GM18870 (cell line): ENCODE measurements at regions not wholly inside any gene's neighbourhood (a gene's known extent, or its start where the extent isn't known, plus 50 kb on each side); places are given as distances from the start of the nearest gene placed in this dataset.
"Not testable (repeated sequence)": the region's sequence is repeated elsewhere in the genome, so short reads cannot be mapped to it uniquely, and the experiment has no call there.

Experiments
- ATAC-seq: cut with Tn5 transposase; IDR thresholded peaks from one replicate; pipeline ENCODE4 v1.9.1; 2021; ENCODE audit warnings: moderate library complexity; ENCODE audit not compliant: unreplicated experiment

- no peak for ATAC-seq
Observed at GRCh38 chr14:83133981-83134645, 1600.5 kb upstream of the SEL1L start.

- ATAC-seq = no peak
Observed at GRCh38 chr14:83140756-83141155, 1607.1 kb upstream of the SEL1L start.

- ATAC-seq = no peak
Observed at GRCh38 chr14:83147006-83147405, 1613.4 kb upstream of the SEL1L start.

GRCh38 chr14:83151571-83151970 lies 1617.9 kb upstream of the SEL1L start:
- ATAC-seq = no peak

DNA sequence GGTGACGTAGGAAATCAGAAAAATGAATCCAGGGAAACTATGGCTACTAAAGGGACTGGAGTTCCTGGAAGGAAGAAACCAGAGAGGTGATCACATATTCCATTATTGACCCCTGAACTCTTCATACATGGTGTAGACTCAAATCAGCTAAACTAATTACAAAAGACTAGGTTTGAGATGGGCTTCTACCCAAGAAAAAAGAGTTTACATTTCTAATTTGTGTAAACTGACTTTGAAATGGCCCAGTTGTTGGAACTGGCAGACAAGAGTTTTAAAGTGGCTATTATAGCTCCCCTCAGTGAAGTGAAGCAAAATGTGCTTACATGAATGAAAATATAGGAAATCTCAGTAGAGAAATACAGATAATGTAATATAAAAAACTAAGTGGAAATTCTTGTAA lies 1619.4 kb upstream of the SEL1L start:
- no peak for ATAC-seq

DNA sequence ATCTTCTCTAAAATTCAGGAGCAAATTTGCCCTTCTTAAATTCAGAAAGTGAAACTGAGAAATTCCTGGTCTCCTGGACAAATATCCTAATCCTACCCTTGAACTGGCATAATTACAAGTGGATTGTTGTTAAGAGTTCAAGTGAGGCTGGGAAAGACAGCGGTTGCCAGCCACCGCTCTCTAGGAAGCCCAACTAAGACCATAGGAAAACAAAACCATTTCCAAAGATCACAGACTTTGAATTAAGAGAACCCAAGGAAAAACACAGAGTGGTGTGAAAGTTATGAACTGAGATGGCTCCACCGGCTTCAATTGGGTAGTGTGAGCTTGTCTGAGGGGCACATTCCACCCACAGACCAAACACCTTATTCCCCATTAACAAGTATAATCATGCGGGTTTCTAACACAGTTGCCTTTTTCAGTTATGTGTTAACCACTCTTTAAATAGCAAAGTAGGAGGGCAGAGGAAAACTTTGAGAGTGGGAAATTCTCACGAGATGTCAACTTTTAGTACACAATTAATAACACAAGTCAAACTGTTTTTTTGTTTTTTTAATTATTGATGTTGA lies 1628.8 kb upstream of the SEL1L start:
- ATAC-seq = no peak

GRCh38 chr14:83163016-83163415 lies 1629.4 kb upstream of the SEL1L start:
- no peak for ATAC-seq

- ATAC-seq = no peak
Observed at GRCh38 chr14:83164016-83164415, 1630.4 kb upstream of the SEL1L start.

- no peak for ATAC-seq
Observed at GRCh38 chr14:83164591-83164990, 1630.9 kb upstream of the SEL1L start.

DNA sequence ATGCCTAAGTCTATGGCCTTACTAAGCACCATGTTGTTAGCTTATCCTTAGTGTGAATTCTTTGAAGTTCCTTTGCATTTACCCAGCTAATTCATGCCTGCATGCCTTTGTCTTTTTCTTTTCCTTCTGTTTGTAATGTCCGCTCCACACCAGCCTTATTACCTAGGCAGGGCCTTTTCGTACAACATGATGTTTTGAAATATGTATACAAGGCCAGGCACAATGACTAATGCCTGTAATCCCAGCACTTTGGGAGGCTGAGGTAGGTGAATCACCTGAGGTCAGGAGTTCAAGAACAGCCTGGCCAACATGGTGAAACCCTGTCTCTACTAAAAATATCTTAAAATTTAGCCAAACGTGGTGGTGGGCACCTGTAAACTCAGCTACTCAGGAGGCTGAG lies 1636.5 kb upstream of the SEL1L start:
- no peak for ATAC-seq

- no peak for ATAC-seq
Observed at GRCh38 chr14:83171761-83172160, 1638.1 kb upstream of the SEL1L start.

GRCh38 chr14:83172363-83172762 lies 1638.7 kb upstream of the SEL1L start:
- ATAC-seq = no peak

- ATAC-seq = no peak
Observed at GRCh38 chr14:83173687-83174086, 1640.0 kb upstream of the SEL1L start.

DNA sequence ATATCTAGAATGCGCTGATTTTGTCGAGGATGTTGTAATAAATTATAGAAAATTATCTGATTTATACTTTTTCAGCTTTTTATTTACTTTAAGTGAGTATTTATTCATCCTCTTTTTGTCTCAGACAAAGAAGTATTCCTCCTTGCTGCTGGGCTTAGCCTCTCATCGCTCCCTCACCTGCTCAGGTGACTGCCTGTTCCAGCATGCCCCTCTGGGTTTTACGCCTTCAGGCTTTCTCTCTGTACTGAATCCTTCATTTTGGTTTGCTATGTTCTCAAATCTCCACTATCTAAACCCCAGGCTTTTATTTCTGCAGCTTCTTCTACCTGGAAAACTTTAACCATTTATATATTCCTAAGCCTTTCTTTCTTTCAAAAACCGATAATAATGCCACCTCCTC lies 1650.9 kb upstream of the SEL1L start:
- no peak for ATAC-seq

GRCh38 chr14:83188311-83188710 lies 1654.7 kb upstream of the SEL1L start:
- ATAC-seq = not testable (repeated sequence)

- no peak for ATAC-seq
Observed at GRCh38 chr14:83196236-83196635, 1662.6 kb upstream of the SEL1L start.

DNA sequence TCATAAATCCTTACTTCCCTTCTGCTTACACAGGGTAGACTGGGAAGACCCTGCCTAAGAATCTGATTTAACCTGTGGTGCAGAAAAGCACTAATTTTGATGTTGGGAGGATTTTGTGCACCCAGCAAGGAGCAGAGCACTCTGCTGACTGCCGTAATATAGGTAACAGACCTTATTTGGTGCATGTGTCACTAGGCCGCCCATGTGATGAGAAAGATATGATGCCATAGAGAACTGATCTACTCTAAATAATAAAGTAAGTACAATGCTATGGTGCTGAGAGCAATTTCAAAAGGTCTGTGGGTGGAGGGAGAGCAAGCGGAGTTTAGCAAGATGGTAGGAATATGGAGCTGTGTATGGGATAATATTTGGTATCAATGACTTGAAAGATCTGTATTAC lies 1663.6 kb upstream of the SEL1L start:
- no peak for ATAC-seq

GRCh38 chr14:83207550-83207949 lies 1673.9 kb upstream of the SEL1L start:
- ATAC-seq = no peak

- ATAC-seq = no peak
Observed at GRCh38 chr14:83208341-83208740, 1674.7 kb upstream of the SEL1L start.

GRCh38 chr14:83217492-83217891 lies 1683.8 kb upstream of the SEL1L start:
- ATAC-seq = no peak

DNA sequence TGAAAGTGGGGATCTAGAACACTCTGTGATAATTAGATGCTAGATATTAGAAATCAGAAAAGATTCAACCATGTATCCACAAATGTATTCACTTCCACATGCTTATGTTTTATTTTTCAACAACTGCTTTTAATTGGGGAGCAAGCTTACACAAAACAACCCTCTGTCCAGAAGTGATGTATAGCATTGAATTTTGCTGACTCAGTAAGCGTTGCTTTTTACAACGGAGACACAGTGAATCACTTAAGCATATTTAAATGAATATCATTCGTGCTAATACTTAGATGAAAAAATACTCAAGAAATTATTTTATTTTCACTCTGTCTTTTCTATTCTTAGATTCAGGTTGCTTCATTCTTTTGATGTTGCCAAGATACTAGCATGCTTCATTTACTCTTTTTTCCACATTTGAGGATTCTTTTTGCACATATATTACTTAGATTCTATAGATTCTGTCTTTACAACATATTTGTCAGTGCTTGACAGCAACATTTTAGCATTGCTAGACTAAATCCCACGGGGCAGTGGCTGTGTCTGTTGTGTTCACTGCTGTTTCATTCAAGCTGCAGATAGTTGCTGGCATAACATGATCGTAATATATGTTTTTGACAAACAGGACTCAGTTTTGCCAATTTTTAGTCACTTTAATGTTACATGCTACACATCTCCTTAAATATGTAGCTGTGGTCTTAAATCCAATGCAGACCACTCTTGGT lies 1714.4 kb upstream of the SEL1L start:
- ATAC-seq = no peak

DNA sequence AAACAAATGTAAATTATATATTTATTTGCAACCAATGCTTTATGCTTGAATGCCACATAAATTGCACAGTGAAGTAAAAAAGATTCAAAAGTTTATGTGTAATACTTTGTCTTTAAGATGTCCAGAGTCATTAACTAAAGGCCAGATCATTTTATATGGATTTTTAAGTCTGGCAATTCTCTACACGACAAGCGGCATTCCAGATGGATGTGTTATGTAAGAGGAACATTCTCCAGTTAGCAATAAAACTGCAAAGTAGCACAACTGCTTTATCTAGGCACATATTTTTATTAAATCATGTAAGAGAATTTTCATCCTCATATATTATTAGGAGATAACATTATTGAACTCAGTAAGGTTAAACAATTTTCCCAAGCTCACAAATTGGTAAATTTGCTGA lies 1717.7 kb upstream of the SEL1L start:
- no peak for ATAC-seq
